CD4-positive, alpha-beta T cell treated with Interleukin-10 for 1 hour (primary cell): ENCODE measurements at regions not wholly inside any gene's neighbourhood (a gene's known extent, or its start where the extent isn't known, plus 50 kb on each side); places are given as distances from the start of the nearest gene placed in this dataset.
"Not testable (repeated sequence)": the region's sequence is repeated elsewhere in the genome, so short reads cannot be mapped to it uniquely, and the experiment has no call there.

Experiments
- DNase-seq: peaks from one replicate; pipeline ENCODE4 v3.0.0-alpha.2; 2020

DNA sequence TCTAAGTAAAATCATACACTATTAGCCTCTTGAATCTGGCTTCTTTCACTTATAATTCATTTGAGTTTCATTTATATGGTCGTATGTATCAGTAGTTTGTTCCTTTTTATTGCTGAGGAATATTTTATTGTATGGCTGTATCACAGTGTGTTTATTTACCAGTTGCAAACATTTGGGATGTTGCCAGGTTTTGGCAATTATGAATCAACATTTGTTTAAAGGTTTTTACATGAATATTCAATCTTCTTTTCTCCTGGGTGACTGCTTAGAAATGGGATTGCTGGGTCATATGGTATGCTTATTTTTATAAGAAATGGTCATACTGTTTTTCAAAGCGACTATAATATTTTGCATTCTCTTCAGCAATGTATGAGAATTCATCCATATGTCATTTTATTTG lies 107.9 kb downstream of the PMAIP1 start:
- DNase-seq, result no peak

DNA sequence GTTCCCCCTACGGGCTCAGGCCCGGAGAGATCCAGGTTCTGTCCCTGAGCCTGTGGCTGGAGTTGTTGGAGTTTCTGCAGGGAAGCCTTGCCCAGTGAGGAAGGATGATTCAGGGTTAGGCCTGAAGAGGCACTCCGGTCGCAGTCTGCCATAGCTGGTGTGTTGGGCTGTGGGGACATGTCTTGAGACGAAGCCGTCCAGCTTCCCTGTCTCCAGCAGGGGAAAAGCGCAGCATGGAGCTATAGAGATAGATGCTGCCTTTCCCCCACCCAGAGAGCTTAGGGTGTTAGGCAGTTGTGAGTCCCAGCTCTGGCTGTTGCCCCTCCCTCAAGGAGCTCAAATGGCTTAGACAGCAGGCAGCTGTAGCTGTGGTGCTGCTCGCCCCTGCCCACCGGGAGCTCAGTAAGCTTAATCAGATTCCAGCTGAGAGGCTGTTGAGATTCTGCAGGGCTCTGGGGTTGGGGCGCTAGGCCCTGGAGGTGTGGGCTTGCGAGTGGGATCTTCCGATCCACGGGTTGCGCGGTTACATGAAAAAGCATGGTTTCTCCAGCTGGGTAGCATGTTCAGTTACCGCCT lies 103.9 kb downstream of the PMAIP1 start:
- DNase-seq, result no peak

DNA sequence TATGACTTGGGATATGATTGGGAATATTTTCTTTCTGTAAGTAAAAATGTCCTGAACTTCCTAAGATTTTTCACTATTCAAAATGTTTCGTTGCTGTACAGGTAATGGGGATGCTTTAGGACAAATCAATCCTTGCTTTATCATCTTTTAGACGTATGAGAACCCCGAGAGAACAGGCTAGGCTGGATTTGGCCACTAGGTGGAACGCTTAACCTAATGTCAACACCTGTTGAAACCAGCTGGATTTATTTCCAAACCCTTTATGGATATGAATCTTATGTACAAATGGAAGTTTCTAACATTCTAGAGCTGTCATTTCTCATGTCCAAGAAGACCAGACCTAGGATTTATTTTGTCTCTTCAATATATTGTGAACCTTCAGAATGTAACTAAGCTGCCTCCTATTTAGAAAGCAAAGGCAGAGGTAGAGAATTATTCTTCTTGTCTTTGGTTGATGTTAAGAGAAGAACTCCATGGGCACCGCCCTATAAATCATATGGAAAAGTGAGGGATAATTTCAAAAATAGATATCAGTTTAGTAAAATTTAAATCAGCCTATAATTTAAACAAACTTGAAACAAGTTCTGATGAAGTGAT lies 96.7 kb downstream of the PMAIP1 start:
- no peak for DNase-seq

DNA sequence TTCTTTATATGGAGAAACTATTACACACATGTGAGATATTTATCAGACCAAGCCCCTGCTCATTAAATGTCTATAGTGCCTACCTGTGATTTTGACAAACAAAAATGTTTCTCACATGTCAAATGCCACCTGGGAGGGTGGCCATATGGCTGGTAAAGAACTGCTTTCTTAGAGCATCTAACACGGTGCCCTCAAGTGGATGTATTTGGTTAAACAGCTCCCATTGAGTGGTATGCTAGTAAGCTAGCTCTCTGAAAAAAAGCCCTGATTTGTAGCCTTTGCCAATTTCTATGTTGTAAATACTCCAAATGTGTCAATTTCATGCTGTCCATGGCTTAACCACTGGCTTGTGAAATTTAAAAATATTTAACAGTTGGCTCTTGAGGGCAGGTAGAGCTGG lies 94.6 kb downstream of the PMAIP1 start:
- DNase-seq, result no peak

DNA sequence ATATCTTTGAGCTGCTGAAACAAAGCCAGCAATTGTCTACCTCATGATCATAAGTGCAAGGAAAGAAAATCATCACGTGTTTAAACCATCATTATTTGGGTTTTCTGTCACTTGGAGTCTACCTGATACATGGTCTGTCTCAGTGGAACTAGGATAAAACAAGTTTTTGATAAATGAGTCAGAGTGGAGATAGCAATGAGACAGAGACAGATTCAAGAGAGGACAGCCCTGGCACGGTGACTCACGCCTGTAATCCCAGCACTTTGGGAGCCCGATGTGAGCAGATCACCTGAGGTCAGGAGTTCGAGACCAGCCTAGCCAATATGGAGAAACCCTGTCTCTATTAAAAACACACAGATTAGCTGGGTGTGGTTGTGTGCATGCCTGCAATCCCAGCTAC lies 93.8 kb downstream of the PMAIP1 start:
- DNase-seq, result no peak

DNA sequence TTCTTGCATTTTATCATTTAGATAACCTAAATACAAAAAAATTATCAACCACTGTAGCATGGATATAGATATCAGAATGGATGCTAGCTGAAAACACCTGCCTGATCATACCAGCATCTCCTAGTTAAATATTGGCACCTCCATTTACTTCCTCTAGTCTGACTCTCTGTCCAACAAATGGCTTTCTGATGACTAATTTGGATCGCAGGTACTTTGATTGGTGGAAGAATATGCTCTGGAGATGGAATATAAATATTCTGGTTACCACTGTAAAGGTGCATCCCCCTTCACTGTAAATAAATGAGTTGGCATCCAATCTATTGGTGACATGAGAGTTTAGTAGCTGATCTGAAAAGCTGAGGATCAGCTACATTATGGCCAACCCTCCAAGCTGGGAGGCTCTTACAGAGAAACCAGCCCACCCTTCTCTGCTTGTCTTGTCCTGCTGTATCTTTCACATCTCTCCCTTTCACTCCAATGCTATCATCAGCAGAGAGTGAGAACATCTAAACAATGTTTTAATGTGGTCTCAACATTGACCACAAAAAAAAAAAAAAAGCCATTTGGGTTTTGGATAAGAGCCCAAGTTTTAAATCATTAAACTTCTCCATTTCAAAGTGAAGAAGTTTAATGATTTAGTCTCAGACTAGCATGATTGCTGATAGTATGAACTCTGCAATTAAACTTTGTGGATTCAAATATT lies 90.5 kb downstream of the PMAIP1 start:
- no peak for DNase-seq

DNA sequence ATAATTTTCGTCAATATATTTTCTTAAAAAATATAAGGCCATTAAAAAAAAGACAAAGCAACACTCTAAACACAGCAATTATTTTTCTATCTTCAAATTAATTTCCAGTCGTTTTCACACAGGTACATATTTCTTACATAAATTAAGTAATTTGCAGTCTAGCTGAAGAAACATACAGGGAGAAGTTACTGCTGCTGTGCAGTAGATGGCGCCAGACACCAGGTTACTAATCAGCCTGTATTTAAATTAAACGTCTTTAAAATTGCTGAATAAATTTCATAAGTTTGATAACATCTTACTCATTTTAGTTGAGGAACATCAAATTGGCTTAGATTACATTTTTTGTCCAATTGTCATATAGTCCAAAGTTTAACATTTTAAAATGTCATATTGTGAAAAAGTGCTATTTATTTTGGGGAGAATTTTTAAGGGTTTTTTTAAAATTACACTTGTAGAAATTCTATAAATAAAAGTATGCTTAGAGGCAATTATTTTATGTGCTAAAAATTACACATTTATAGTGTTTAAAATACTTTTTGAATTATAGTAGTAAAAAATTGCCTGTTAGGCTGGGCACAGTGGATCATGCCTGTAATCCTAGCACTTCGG lies 88.4 kb downstream of the PMAIP1 start:
- DNase-seq, result peak; percentile 56

DNA sequence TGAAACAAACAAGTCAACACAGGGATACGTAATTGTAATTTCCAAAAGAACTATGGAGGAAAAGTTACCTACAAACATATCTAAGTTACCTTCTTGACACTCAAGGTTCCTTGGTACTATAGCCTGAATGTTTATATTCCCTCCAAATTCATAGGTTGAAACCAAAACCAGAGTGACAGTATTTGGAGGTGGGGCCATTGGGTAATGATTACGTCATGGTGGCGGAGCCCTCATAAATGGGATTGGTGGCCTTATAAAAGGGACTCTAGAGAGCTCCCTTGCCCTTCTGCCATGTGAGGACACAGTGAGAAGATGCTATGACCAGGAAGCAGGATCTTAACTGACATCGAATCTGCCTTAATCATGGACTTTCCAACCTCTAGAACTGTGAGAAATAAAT lies 87.3 kb downstream of the PMAIP1 start:
- no peak for DNase-seq

DNA sequence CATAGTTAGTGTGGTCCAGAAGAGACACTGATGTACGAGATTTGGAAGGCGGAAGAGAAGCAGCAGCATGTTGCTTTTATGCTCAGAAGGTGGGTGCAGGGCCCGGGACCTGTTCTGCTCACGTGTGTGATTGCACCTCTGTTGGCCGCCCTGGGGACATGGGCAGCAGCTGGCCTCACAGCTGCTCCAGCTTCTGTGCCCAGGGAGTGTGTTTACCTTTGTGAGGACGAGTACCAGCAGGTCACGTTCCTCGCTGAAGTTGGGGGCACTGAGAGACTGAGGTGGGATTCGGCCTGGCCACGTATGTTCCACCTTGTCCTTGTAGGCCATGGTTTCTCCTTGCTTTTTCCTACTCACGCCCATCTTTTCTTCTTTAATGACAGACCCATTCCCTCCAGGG lies 86.3 kb downstream of the PMAIP1 start:
- DNase-seq, result no peak

DNA sequence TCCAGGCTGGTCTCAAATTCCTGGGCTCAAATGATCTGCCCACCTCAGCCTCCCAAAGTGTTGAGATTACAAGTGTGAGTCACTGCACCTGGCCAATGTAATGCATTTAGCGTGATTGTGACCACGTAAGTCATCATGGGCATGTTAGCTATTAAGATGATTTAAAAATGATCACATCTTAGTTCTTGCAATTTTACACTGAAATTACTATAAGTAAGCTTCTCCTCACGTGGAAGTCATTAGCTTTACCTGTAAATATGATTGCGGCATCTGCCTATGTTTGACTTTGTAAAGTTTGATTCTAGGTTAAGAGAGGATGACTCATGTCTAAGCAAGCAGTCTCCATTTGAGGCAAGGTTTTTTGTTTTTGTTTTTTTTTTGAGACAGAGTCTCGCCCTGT lies 85.5 kb downstream of the PMAIP1 start:
- no peak for DNase-seq

DNA sequence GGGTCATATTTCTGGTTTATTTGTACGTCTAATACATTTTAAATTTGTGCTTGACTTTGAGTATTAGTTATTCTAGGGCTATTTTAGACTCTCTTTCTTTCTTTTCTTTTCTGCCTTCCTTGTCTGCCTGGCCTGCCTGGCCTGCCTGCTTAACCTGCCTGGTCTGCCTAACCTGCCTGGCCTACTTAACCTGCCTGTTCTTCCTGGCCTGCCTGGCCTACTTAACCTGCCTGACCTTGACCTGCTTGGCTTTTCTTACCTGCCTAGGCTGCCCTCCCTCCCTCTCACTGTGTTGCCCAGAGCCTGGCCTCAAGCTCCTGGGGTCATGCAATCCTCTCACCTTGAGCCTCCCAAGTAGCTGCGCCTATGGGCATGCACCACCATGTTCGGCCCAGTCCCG lies 83.7 kb downstream of the PMAIP1 start:
- no peak for DNase-seq

DNA sequence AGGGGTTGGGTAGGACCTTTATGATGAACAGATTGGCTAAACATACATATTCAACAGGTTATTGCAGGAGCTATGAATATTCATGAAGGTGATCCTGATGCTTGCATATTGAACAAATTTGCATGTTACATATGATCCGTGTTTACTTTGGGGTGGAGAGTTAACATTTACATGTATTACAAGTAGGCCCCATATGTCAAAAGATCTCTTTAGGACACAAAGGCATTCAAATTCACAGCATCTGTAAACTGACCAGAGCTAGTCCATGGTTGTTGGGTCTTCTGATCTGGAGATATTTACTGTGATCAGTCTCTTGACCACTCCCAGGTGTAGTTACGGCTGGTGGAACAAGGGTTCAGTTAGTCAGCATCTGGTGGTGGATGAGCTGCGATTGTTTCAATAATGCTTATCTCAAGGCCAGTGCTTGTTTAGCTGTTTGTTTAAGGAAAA lies 80.4 kb downstream of the PMAIP1 start:
- no peak for DNase-seq

DNA sequence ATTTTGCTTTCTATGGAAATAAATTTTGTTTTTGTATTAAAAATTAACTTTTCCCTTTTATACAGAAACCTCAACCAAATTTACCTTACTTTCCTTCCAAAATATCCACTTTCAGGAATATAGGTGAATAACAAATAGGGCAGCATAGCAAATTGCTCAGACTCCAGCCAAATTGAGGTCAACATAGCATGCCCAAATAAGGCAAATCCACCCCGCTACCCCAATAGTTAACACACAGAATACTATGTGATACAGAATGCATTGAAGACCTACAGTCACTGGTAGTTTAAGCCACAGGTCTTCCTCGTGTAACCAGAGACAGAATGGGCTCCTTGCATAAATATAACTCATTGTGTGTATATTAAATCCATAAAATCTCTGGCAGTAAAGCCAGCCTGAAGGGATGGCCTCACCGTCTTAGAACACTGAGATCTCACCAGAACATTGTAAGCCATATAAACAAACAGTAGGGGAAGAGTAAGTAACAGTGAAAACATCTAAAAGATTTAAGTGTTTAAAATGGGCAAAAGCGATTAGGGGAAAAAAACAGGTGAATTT lies 72.2 kb downstream of the PMAIP1 start:
- no peak for DNase-seq

DNA sequence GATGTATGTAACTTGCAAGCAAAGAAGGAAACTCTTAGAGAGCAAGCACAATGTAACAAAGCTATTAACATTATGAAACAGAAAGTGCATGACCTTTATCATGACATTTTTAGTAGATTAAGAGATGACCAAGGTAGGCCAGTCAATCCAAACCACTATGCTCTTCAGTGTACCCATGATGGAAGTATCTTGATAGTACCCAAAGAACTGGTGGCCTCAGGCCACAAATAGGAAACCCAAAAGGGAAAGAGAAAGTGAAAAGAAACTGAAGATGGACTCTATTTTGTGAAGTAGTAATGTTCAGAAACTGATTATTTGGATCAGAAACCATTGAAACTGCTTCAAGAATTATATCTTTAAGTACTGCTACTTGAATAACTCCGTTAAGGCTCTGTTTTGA lies 71.3 kb downstream of the PMAIP1 start:
- DNase-seq, result not testable (repeated sequence)

DNA sequence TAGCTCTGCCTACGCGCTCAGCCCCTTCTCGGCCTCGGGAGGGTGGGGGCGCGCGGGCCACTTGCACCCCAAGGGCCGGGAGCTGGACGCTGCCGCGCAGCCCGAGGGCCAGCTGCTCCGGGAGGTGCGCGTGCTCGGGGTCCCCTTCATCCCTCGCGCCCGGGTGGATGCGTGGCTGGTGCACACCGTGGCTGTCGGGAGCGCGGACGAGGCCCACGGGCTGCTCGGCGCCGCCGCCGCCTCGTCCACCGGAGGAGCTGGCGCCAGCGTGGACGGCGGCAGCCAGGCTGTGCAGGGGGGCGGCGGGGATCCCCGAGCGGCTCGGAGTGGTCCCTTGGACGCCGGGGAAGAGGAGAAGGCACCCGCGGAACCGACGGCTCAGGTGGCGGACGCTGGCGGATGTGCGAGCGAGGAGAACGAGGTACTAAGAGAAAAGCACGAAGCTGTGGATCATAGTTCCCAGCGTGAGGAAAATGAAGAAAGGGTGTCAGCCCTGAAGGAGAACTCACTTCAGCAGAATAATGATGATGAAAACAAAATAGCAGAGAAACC lies 69.8 kb downstream of the PMAIP1 start:
- DNase-seq, result not testable (repeated sequence)

DNA sequence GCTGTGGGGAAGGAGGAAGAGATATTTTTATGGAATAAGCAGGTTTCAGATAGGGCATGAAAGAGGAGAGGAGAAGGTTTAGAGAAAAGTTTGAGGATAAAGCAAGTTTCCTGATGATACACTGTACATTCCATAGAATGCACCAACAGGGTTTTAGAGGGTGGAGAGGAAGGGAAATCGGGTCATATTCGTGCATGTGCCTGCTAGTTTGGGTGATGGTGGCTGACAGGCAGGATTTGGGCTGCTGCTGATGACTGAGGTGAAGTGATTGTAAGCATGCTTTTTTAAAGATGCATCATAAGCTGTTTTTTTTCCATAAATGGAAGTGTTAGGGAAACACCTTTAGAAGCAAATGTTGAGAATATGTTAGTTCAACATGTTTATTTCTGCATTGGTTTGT lies 68.8 kb downstream of the PMAIP1 start:
- no peak for DNase-seq

DNA sequence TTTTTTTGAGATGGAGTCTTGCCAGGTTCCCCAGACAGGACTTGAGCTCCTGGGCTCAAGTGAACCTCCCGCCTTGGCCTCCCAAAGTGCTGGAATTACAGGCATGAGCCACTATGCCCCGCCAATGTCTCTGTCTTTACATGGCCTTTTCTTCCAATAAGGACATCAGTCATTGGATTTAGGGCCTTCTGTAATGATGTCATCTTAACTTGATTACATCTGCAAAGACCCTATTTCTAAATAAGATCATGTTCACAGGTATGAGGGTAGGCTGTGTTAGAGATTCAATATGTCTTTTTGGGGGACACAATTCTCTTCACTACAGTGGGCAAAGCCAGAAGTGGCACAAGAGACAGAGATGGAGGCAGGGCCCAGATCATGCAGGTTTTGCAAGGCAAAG lies 68.1 kb downstream of the PMAIP1 start:
- DNase-seq, result no peak

DNA sequence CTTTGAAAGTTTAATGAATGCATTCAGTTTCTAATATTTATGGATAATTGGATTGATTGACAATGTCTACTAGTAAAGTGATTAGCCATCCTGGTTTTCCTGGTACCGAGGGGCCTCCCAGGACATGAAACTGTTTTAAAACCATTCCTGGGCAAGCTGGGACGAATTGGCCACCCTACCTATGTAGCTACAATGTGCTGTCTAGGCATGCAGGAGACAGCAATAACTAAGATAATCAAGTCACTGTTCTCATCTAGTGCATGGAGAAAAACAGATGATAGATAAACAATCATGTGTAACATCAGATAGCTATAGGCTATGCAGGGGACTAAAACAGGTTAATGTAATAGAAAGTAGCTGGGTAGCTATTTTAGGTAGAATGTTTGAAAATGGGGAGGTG lies 67.1 kb downstream of the PMAIP1 start:
- DNase-seq, result no peak

DNA sequence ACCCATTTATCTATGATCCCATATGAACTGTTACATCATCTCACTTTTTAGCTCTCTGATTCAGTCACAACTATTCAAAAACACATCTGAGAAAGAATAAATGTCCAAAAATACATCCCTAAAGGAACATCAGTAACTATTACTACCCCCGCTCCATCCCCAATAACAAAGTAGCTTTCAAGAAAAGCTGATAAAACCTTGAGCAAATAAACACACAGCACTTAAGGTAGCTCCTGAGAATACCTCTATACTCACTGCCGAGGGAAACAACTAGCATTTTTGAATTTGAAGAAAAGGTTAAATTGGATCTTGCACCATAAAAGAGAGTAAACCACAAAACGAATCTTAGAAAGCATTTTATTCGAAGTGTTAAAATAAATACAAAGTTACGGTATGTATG lies 63.4 kb downstream of the PMAIP1 start:
- no peak for DNase-seq

DNA sequence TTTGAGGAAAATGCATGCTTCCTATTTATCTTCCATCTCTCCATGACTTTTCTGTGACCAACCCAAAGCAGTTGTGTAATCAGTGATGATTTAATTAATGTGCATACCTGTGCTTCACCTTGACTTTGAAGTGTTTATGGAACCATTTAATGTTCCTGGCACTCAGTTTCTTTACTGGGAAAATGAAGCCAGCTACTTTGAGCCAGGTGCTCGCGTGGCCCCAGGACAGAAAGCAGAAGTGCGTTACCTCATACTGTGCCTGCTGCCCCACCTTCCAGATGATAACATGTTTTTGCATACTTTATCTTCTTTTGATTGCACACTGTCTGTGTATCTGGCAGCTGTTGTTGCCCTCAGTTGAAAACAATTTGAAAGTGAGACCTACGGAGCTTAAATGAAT lies 61.3 kb downstream of the PMAIP1 start:
- DNase-seq, result no peak

DNA sequence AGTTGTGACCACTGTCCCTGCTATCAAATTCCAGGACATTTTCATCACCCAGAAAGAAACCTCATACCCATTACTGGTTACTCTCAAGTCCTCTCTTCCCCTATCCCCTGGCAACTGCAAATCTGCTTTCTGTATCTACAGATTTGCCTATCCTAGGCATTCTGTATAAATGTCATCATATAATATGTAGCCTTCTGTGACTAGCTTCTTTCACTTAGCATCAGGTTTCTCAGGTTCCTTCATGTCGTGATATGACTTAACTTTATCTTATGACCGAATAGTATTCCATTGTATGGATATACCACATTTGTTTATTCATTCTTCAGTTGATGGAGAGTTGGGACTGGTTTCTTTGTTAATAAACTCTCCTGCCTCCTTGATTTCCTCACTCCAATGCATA lies 60.5 kb downstream of the PMAIP1 start:
- no peak for DNase-seq

DNA sequence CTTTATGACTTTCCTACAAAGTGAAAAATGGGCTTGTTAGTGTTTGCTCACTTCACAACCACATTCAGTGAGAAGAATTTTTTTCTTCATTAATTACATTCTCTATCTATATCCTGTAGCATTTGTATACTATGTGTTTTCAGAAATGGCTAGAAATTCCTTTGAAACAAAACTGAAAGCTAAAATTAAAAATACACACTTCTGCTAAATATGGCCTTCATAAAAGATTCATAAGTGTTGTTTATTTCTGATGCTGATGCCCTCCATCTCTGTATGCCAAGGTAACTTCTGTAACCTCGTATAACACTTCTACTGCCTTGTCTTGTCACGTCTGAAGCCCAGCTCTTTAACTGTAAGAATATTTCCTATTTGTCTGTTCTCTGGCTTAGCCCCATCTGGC lies 59.8 kb downstream of the PMAIP1 start:
- no peak for DNase-seq

DNA sequence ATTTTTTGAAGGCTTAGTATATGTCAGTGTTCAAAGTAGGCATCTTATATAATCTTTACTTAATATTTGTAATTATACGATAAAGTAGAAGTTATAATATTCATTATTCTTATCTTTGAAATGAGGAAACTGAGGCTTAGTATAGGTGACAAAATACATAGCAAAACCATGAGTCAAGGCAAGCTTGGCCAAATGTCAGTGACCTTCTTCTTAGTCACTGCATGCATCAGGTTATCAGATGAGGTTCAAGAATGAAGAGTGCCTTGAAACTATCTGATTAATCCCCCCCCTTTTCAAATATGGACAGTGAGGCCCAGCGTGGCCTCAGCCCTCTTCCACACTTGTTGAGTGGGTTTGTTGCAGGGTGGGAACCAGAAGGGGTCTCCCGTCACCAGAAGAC lies 59.3 kb downstream of the PMAIP1 start:
- DNase-seq, result no peak

DNA sequence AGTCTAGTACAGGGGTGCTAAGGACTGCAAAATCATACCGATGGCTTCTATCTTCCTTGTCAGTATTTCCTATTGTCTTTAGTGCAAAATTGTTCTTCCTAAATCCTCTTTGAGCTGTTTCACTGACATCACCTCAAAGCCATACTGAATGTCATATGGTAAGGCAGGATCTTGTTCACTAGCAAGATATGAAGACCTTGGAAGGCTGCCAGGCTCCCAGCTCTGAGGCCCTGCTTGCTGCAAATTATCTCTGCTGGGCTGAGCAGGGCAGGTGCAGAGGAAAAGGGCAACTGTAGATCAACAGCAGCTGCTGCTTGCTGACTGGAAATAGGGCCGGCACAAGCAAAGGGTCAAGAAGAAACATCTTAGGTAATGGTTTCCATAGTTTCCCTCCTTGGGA lies 58.2 kb downstream of the PMAIP1 start:
- DNase-seq, result no peak
